WTC11 (cell line): ENCODE measurements at regions not wholly inside any gene's neighbourhood (a gene's known extent, or its start where the extent isn't known, plus 50 kb on each side); places are given as distances from the start of the nearest gene placed in this dataset.

Experiments used
- ATAC-seq: fragments of 200-7000 bp; cut with Tn5 transposase; 2 replicates; pipeline ENCODE4 v1.10.0; 2021; ENCODE audit warnings: mild to moderate bottlenecking, moderate library complexity
- CTCF ChIA-PET: fragments of 300-600 bp; sonication (Branson Sonifier 250); formaldehyde crosslinking; loops from one replicate; lab custom pipeline; 2021; ENCODE audit warnings: antibody characterized with exemption; lab: Charles Lee
- POLR2A ChIA-PET: fragments of 350-600 bp; sonication (Branson Sonifier 250); formaldehyde crosslinking; loops from one replicate; lab custom pipeline; 2021; ENCODE audit warnings: antibody characterized with exemption; lab: Charles Lee
- DNase-seq: peaks from one replicate; pipeline ENCODE4 v3.0.0; 2021; ENCODE audit warnings: low spot score
- H3K27ac Mint-ChIP-seq: 2 replicates; pipeline ENCODE4 v1.8.0; 2021; ENCODE audit warnings: mixed read lengths
- H3K27me3 Mint-ChIP-seq: 2 replicates; pipeline ENCODE4 v1.8.0; 2021; ENCODE audit warnings: low read depth, mild to moderate bottlenecking, moderate library complexity, mixed read lengths
- H3K36me3 Mint-ChIP-seq: 2 replicates; pipeline ENCODE4 v1.8.0; 2021; ENCODE audit warnings: mixed read lengths
- H3K4me1 Mint-ChIP-seq: 2 replicates; pipeline ENCODE4 v1.8.0; 2022; ENCODE audit warnings: mixed read lengths
- H3K4me3 Mint-ChIP-seq: 2 replicates; pipeline ENCODE4 v1.8.0; 2021; ENCODE audit warnings: mild to moderate bottlenecking, moderate library complexity, mixed read lengths
- H3K9me3 Mint-ChIP-seq: 2 replicates; pipeline ENCODE4 v1.8.0; 2021; ENCODE audit warnings: mixed read lengths
- ATF1 ChIP-seq: sonication (generic); formaldehyde crosslinking; IDR thresholded peaks from 2 replicates; pipeline ENCODE4 v1.8.1; 2023; ENCODE audit warnings: mild to moderate bottlenecking, moderate library complexity, missing genetic modification reagents
- E2F5 ChIP-seq: sonication (generic); formaldehyde crosslinking; IDR thresholded peaks from 2 replicates; pipeline ENCODE4 v1.8.1; 2022; ENCODE audit warnings: mild to moderate bottlenecking, moderate library complexity, missing genetic modification reagents
- ESRRA ChIP-seq: sonication (generic); formaldehyde crosslinking; IDR thresholded peaks from 2 replicates; pipeline ENCODE4 v1.8.1; 2022; ENCODE audit warnings: mild to moderate bottlenecking, missing genetic modification reagents, borderline replicate concordance
- FOXJ3 ChIP-seq: sonication (generic); formaldehyde crosslinking; IDR thresholded peaks from 2 replicates; pipeline ENCODE4 v1.9.0; 2021; ENCODE audit warnings: missing genetic modification reagents, mild to moderate bottlenecking, borderline replicate concordance
- FOXK1 ChIP-seq: sonication (generic); formaldehyde crosslinking; IDR thresholded peaks from 2 replicates; pipeline ENCODE4 v1.8.0; 2022; ENCODE audit warnings: mild to moderate bottlenecking, moderate library complexity, missing genetic modification reagents
- GRHL2 ChIP-seq: fragments of 250-450 bp; sonication (Bioruptor Pico); IDR thresholded peaks from 2 replicates; pipeline ENCODE4 v1.8.0; 2022; ENCODE audit warnings: mild to moderate bottlenecking, moderate library complexity; ENCODE audit not compliant: insufficient replicate concordance, severe bottlenecking
- IRF2 ChIP-seq: sonication (generic); formaldehyde crosslinking; IDR thresholded peaks from 2 replicates; pipeline ENCODE4 v1.8.0; 2022; ENCODE audit warnings: low read depth, missing genetic modification reagents, borderline replicate concordance
- MAX ChIP-seq: sonication (generic); formaldehyde crosslinking; IDR thresholded peaks from 2 replicates; pipeline ENCODE4 v1.8.0; 2022; ENCODE audit warnings: mild to moderate bottlenecking, missing genetic modification reagents
- NR1H2 ChIP-seq: sonication (generic); formaldehyde crosslinking; IDR thresholded peaks from 2 replicates; pipeline ENCODE4 v1.9.0; 2021; ENCODE audit warnings: mild to moderate bottlenecking, moderate library complexity, missing genetic modification reagents
- NR3C1 ChIP-seq: sonication (generic); formaldehyde crosslinking; conservative IDR thresholded peaks from 2 replicates; pipeline ENCODE4 v1.8.1; 2023; ENCODE audit warnings: low read depth, mild to moderate bottlenecking, missing genetic modification reagents
- RELA ChIP-seq: sonication (generic); formaldehyde crosslinking; IDR thresholded peaks from 2 replicates; pipeline ENCODE4 v1.8.1; 2022; ENCODE audit warnings: missing genetic modification reagents, mild to moderate bottlenecking, borderline replicate concordance
- SMAD3 ChIP-seq: sonication (generic); formaldehyde crosslinking; IDR thresholded peaks from 2 replicates; pipeline ENCODE4 v1.8.0; 2022; ENCODE audit warnings: missing genetic modification reagents, mild to moderate bottlenecking, borderline replicate concordance
- SP1 ChIP-seq: sonication (generic); formaldehyde crosslinking; conservative IDR thresholded peaks from 2 replicates; pipeline ENCODE4 v1.8.1; 2022; ENCODE audit warnings: missing genetic modification reagents
- STAT6 ChIP-seq: sonication (generic); formaldehyde crosslinking; conservative IDR thresholded peaks from 2 replicates; pipeline ENCODE4 v1.8.1; 2023; ENCODE audit warnings: mild to moderate bottlenecking, low read depth, missing genetic modification reagents, moderate library complexity
- TEAD1 ChIP-seq: sonication (generic); formaldehyde crosslinking; IDR thresholded peaks from 2 replicates; pipeline ENCODE4 v1.8.0; 2022; ENCODE audit warnings: mild to moderate bottlenecking, missing genetic modification reagents
- USF1 ChIP-seq: sonication (generic); formaldehyde crosslinking; IDR thresholded peaks from 2 replicates; pipeline ENCODE4 v1.8.0; 2022; ENCODE audit warnings: mild to moderate bottlenecking, missing genetic modification reagents
- ZBTB43 ChIP-seq: sonication (generic); formaldehyde crosslinking; IDR thresholded peaks from 2 replicates; pipeline ENCODE4 v1.8.1; 2023; ENCODE audit warnings: mild to moderate bottlenecking, missing genetic modification reagents
- ZNF219 ChIP-seq: sonication (generic); formaldehyde crosslinking; IDR thresholded peaks from 2 replicates; pipeline ENCODE4 v1.8.0; 2023; ENCODE audit warnings: missing genetic modification reagents, mild to moderate bottlenecking, borderline replicate concordance
- ZNF232 ChIP-seq: sonication (generic); formaldehyde crosslinking; IDR thresholded peaks from 2 replicates; pipeline ENCODE4 v1.8.0; 2022; ENCODE audit warnings: mild to moderate bottlenecking, missing genetic modification reagents
- ZNF317 ChIP-seq: sonication (generic); formaldehyde crosslinking; IDR thresholded peaks from 2 replicates; pipeline ENCODE4 v1.8.1; 2023; ENCODE audit warnings: low read depth, mild to moderate bottlenecking, moderate library complexity, missing genetic modification reagents, borderline replicate concordance
- ZNF423 ChIP-seq: fragments of 250-450 bp; sonication (Bioruptor Pico); IDR thresholded peaks from 2 replicates; pipeline ENCODE4 v2.1.2; 2022; ENCODE audit warnings: mild to moderate bottlenecking, moderate library complexity
- ZNF425 ChIP-seq: fragments of 250-450 bp; sonication (Bioruptor Pico); conservative IDR thresholded peaks from 2 replicates; pipeline ENCODE4 v1.9.0; 2021; ENCODE audit warnings: mild to moderate bottlenecking

GRCh38 chr2:2839393-2839781, 508.3 kb upstream of the MYT1L start:
- POLR2A ChIA-PET, result no interaction called here
- DNase-seq, result no peak
- Mint-ChIP-seq H3K27ac (no peak overlapping the region), H3K27me3 (no peaks in the 10 kb centered on the region), H3K4me1 (peaks cover 7% of the 10 kb centered on the region)
- TF ChIP-seq ZBTB43 (CRISPR knock-in tag) (no peak), IRF2 (no peak), ZNF423 (no peak), NR1H2 (CRISPR knock-in tag) (no peak), STAT6 (CRISPR knock-in tag) (no peak), ZNF232 (CRISPR knock-in tag) (no peak), TEAD1 (CRISPR knock-in tag) (no peak), MAX (no peak), ATF1 (CRISPR knock-in tag) (no peak), ZNF219 (CRISPR knock-in tag) (no peak)
- TF ChIP-seq, all 79 proteins: peak for 0
- no peaks in the 10 kb centered on the region for H3K36me3 Mint-ChIP-seq
- CTCF ChIA-PET, result no interaction called here
- H3K9me3 Mint-ChIP-seq, result peaks cover 8% of the 10 kb centered on the region
- ATAC-seq, result no peak
- no peak overlapping the region for H3K4me3 Mint-ChIP-seq

GRCh38 chr2:2838548-2838845, 507.4 kb upstream of the MYT1L start:
- no peak for DNase-seq
- CTCF ChIA-PET, result no interaction called here
- Mint-ChIP-seq H3K36me3 (no peaks in the 10 kb centered on the region), H3K4me3 (no peak overlapping the region), H3K27me3 (no peaks in the 10 kb centered on the region), H3K4me1 (peaks cover 7% of the 10 kb centered on the region), H3K27ac (no peak overlapping the region), H3K9me3 (peaks cover 8% of the 10 kb centered on the region)
- no peak for TF ChIP-seq ZNF317 (CRISPR knock-in tag)
- ATAC-seq, result no peak
- POLR2A ChIA-PET, result no interaction called here

- no peak for DNase-seq
- Mint-ChIP-seq H3K27me3 (no peaks in the 10 kb centered on the region), H3K36me3 (no peaks in the 10 kb centered on the region), H3K4me1 (peaks cover 7% of the 10 kb centered on the region), H3K9me3 (peaks cover 8% of the 10 kb centered on the region), H3K4me3 (no peak overlapping the region), H3K27ac (no peak overlapping the region)
- ChIA-PET CTCF (no interaction called here), POLR2A (no interaction called here)
- ATAC-seq, result no peak
- TF ChIP-seq USF1, result no peak
- TF ChIP-seq NR3C1 (CRISPR knock-in tag), result no peak
- no peak for TF ChIP-seq ESRRA
- no peak for TF ChIP-seq RELA (CRISPR knock-in tag)
- no peak for TF ChIP-seq SP1
- no peak for TF ChIP-seq E2F5 (CRISPR knock-in tag)
- no peak for TF ChIP-seq FOXJ3 (CRISPR knock-in tag)
- no peak for TF ChIP-seq ZNF425
- TF ChIP-seq FOXK1, result no peak
- no peak for TF ChIP-seq GRHL2 (CRISPR knock-in tag)
- TF ChIP-seq STAT6 (CRISPR knock-in tag), result no peak
- TF ChIP-seq SMAD3 (CRISPR knock-in tag), result no peak
Measured at GRCh38 chr2:2837746-2838547, 506.9 kb upstream of the MYT1L start.
